Neural crest cell (in vitro differentiated cells): ENCODE measurements at regions not wholly inside any gene's neighbourhood (a gene's known extent, or its start where the extent isn't known, plus 50 kb on each side); places are given as distances from the start of the nearest gene placed in this dataset.

Experiments
- DNase-seq: peaks from one replicate; pipeline ENCODE4 v3.0.0; 2021; ENCODE audit warnings: low read depth, mixed read lengths, low spot score
- H3K27ac Mint-ChIP-seq: one replicate; pipeline ENCODE4 v1.8.0; 2021; ENCODE audit warnings: mild to moderate bottlenecking, mixed read lengths; ENCODE audit not compliant: unreplicated experiment
- H3K27me3 Mint-ChIP-seq: 2 replicates; pipeline ENCODE4 v1.8.0; 2021; ENCODE audit warnings: low read depth, mild to moderate bottlenecking, mixed read lengths
- H3K36me3 Mint-ChIP-seq: 2 replicates; pipeline ENCODE4 v1.8.0; 2021; ENCODE audit warnings: low read depth, mild to moderate bottlenecking, mixed read lengths
- H3K4me1 Mint-ChIP-seq: 2 replicates; pipeline ENCODE4 v1.8.0; 2021; ENCODE audit warnings: mixed read lengths
- H3K4me3 Mint-ChIP-seq: one replicate; pipeline ENCODE4 v1.8.0; 2021; ENCODE audit warnings: mild to moderate bottlenecking, mixed read lengths
- H3K9me3 Mint-ChIP-seq: 2 replicates; pipeline ENCODE4 v1.8.0; 2021; ENCODE audit warnings: mixed read lengths
- CTCF ChIP-seq: fragments of 200-600 bp; sonication (generic); conservative IDR thresholded peaks from 2 replicates; pipeline ENCODE4 v1.5.0; 2021; ENCODE audit warnings: antibody characterized with exemption, mild to moderate bottlenecking

- no peak for TF ChIP-seq CTCF
- Mint-ChIP-seq H3K9me3 (no peaks in the 10 kb centered on the region), H3K27me3 (no peaks in the 10 kb centered on the region), H3K27ac (no peak overlapping the region), H3K4me1 (no peaks in the 10 kb centered on the region), H3K36me3 (no peaks in the 10 kb centered on the region), H3K4me3 (no peak overlapping the region)
- DNase-seq: no peak
Measured at GRCh38 chr18:75121266-75121665, 87.7 kb downstream of the PTGR3 start.

- Mint-ChIP-seq H3K27ac (no peak overlapping the region), H3K4me1 (no peaks in the 10 kb centered on the region), H3K27me3 (no peaks in the 10 kb centered on the region)
Measured at GRCh38 chr18:75120521-75120920, 88.4 kb downstream of the PTGR3 start.

GRCh38 chr18:75116809-75117208 is 92.1 kb downstream of the PTGR3 start:
- TF ChIP-seq CTCF: no peak
- no peaks in the 10 kb centered on the region for H3K4me1 Mint-ChIP-seq

More at GRCh38 chr18:75120521-75120920, 88.4 kb downstream of the PTGR3 start:
- no peak for DNase-seq
- H3K4me3 Mint-ChIP-seq: no peak overlapping the region
- H3K36me3 Mint-ChIP-seq: no peaks in the 10 kb centered on the region
- TF ChIP-seq CTCF: no peak
- no peaks in the 10 kb centered on the region for H3K9me3 Mint-ChIP-seq

GRCh38 chr18:75116165-75116564 is 92.8 kb downstream of the PTGR3 start:
- no peaks in the 10 kb centered on the region for H3K9me3 Mint-ChIP-seq
- TF ChIP-seq CTCF: no peak
- H3K36me3 Mint-ChIP-seq: no peaks in the 10 kb centered on the region
- DNase-seq: no peak
- H3K27me3 Mint-ChIP-seq: no peaks in the 10 kb centered on the region
- peak overlapping the region; percentile 12 for H3K27ac Mint-ChIP-seq
- no peak overlapping the region for H3K4me3 Mint-ChIP-seq
- H3K4me1 Mint-ChIP-seq: no peaks in the 10 kb centered on the region

More at GRCh38 chr18:75116809-75117208, 92.1 kb downstream of the PTGR3 start:
- Mint-ChIP-seq H3K36me3 (no peaks in the 10 kb centered on the region), H3K27ac (no peak overlapping the region), H3K9me3 (no peaks in the 10 kb centered on the region), H3K4me3 (no peak overlapping the region), H3K27me3 (no peaks in the 10 kb centered on the region)
- DNase-seq: no peak

GRCh38 chr18:75115514-75115913 is 93.4 kb downstream of the PTGR3 start:
- H3K36me3 Mint-ChIP-seq: no peaks in the 10 kb centered on the region
- no peaks in the 10 kb centered on the region for H3K9me3 Mint-ChIP-seq
- no peak overlapping the region for H3K27ac Mint-ChIP-seq
- TF ChIP-seq CTCF: no peak
- no peaks in the 10 kb centered on the region for H3K27me3 Mint-ChIP-seq
- no peaks in the 10 kb centered on the region for H3K4me1 Mint-ChIP-seq
- H3K4me3 Mint-ChIP-seq: no peak overlapping the region
- no peak for DNase-seq
